HG03520 (cell line): ENCODE measurements at regions not wholly inside any gene's neighbourhood (a gene's known extent, or its start where the extent isn't known, plus 50 kb on each side); places are given as distances from the start of the nearest gene placed in this dataset.

Experiments
- ATAC-seq: cut with Tn5 transposase; IDR thresholded peaks from one replicate; pipeline ENCODE4 v1.9.1; 2021; ENCODE audit warnings: mild to moderate bottlenecking, moderate library complexity; ENCODE audit not compliant: unreplicated experiment

GRCh38 chr4:187940299-187940698, 55.3 kb upstream of the ZFP42 start:
- no peak for ATAC-seq

GRCh38 chr4:187942968-187943367, 52.6 kb upstream of the ZFP42 start:
- no peak for ATAC-seq

GRCh38 chr4:187944179-187944578, 51.4 kb upstream of the ZFP42 start:
- ATAC-seq, result no peak
